Sigmoid colon (tissue), 6 donors: ENCODE measurements at regions not wholly inside any gene's neighbourhood (a gene's known extent, or its start where the extent isn't known, plus 50 kb on each side); places are given as distances from the start of the nearest gene placed in this dataset.
"Not testable (repeated sequence)": the region's sequence is repeated elsewhere in the genome, so short reads cannot be mapped to it uniquely, and the experiment has no call there.

Experiments
- DNase-seq: peaks from one replicate; pipeline ENCODE4 v3.0.0-alpha.2; 2019
- H3K27ac ChIP-seq, 4 donors: fragments of 200-600 bp; sonication (generic); one replicate each; pipeline ENCODE4 v1.5.1; 2016 to 2019; ENCODE audit warnings: mild to moderate bottlenecking in 1 of 4
- H3K27me3 ChIP-seq, 3 donors: fragments of 200-600 bp; sonication (generic); one replicate each; pipeline ENCODE4 v1.5.1; 2019; ENCODE audit warnings: mild to moderate bottlenecking in 1 of 3
- H3K36me3 ChIP-seq, 4 donors: fragments of 200-600 bp; sonication (generic); one replicate each; pipeline ENCODE4 v1.5.1; 2016 to 2019
- H3K4me1 ChIP-seq, 4 donors: fragments of 200-600 bp; sonication (generic); one replicate each; pipeline ENCODE4 v1.5.1; 2017 to 2019
- H3K4me3 ChIP-seq, 4 donors: fragments of 200-600 bp; sonication (generic); one replicate each; pipeline ENCODE4 v1.5.1; 2017 to 2019; ENCODE audit warnings: mild to moderate bottlenecking in 2 of 4, moderate library complexity in 1 of 4
- H3K9me3 ChIP-seq, 4 donors: fragments of 200-600 bp in 3 of 4; sonication (generic) in 3 of 4; one replicate each; pipeline versions ENCODE4 v1.5.1 to v1.6.1; 2013 to 2019
- EP300 ChIP-seq, 4 donors: sonication (generic); formaldehyde crosslinking; IDR thresholded peaks; one replicate each; pipeline ENCODE4 v1.6.1; 2017; ENCODE audit warnings: antibody characterized with exemption in 4 of 4
- POLR2A ChIP-seq, 2 donors: fragments of 450-650 bp; IDR thresholded peaks; one replicate each; pipeline ENCODE4 v1.6.1; 2016; ENCODE audit warnings: antibody characterized with exemption in 2 of 2, mild to moderate bottlenecking in 2 of 2, moderate library complexity in 2 of 2
- POLR2AphosphoS5 ChIP-seq, 4 donors: sonication (generic); formaldehyde crosslinking; IDR thresholded peaks; one replicate each; pipeline ENCODE4 v1.6.1; 2017; ENCODE audit warnings: antibody characterized with exemption in 4 of 4
- WGBS, 2 donors: extraction: QIAGEN DNeasy Blood & Tissue Kit; methylation state at CpG; one replicate each; pipeline ENCODE4 v1.1.7; 2013; 5-methylcytosine and 5-hydroxymethylcytosine counted together
- intact Hi-C: fragments of 100-400 bp; cut with DNase I; formaldehyde crosslinking; loops from one replicate; pipeline ENCODE4 v1.15.1; 2023
- TF ChIP-seq, protein P1 (sequence below), 4 experiments: fragments of 450-650 bp in 3 of 4; fragments of 200-600 bp in 1 of 4; IDR thresholded peaks; one replicate each; pipeline ENCODE4 v1.5.1; 2016 to 2019; ENCODE audit warnings: antibody characterized with exemption in 4 of 4, mild to moderate bottlenecking in 3 of 4, moderate library complexity in 2 of 4
- donor health status: healthy with polysubstance abuse.
- donor health status: healthy.

DNA sequence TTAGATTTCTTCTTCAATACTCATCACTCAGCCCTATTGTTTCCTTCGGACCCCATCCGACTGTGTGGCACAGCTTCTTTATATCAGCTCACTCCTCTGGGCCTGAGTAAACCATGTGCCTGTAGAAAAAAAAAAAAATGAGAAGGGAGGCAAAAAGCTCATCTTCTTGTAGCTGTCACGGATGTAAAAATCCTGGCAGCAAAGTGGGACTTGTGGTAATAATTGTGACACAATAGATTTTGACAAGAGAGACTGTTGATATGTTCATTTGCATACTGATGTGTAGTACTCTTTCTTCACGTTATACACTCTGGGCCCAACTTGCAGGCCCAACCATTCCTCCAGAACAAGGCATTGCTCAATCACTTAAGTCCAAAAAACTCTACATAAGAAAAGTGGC, 270.0 kb upstream of the SMIM21 start:
- DNase-seq, result no peak
- Histone ChIP-seq H3K9me3 (no peaks in the 10 kb centered on the region), H3K4me3 (no peak overlapping the region), H3K27ac (no peak overlapping the region), H3K4me1 (no peaks in the 10 kb centered on the region), H3K36me3 (no peaks in the 10 kb centered on the region), H3K27me3 (no peaks in the 10 kb centered on the region)
- no peak for TF ChIP-seq POLR2A (IDR thresholded peaks at IDR 0.05)
- TF ChIP-seq POLR2AphosphoS5 (IDR thresholded peaks at IDR 0.05), result no peak
- TF ChIP-seq, protein P1, sequence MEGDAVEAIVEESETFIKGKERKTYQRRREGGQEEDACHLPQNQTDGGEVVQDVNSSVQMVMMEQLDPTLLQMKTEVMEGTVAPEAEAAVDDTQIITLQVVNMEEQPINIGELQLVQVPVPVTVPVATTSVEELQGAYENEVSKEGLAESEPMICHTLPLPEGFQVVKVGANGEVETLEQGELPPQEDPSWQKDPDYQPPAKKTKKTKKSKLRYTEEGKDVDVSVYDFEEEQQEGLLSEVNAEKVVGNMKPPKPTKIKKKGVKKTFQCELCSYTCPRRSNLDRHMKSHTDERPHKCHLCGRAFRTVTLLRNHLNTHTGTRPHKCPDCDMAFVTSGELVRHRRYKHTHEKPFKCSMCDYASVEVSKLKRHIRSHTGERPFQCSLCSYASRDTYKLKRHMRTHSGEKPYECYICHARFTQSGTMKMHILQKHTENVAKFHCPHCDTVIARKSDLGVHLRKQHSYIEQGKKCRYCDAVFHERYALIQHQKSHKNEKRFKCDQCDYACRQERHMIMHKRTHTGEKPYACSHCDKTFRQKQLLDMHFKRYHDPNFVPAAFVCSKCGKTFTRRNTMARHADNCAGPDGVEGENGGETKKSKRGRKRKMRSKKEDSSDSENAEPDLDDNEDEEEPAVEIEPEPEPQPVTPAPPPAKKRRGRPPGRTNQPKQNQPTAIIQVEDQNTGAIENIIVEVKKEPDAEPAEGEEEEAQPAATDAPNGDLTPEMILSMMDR (IDR thresholded peaks at IDR 0.05), result no peak
- TF ChIP-seq EP300 (IDR thresholded peaks at IDR 0.05), result no peak
- 71% methylated on average over 4 of the region's 4 CpGs for whole genome bisulfite sequencing, 2 donors
- intact Hi-C loops, result no loop called here

DNA sequence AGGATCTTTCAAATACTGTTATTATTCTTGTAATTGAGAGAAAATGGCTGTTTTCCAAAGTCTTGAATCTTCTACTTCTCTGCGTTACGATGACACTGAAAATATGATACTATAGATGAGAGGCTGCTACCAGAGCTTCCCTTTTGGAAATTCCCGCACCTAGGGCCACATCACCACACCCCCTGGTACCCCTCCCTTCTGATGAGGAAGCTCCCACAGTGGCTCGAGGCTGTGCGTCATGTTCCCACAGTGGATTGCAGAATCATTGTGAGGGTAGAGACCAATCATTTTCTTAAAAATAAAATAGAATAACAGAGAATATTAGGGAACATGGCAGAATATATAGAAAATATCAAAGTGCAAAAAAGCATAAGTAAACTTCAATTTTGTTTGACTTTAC, 268.9 kb upstream of the SMIM21 start:
- TF ChIP-seq, protein P1 (IDR thresholded peaks at IDR 0.05), result no peak
- TF ChIP-seq EP300 (IDR thresholded peaks at IDR 0.05) (no peak), POLR2AphosphoS5 (IDR thresholded peaks at IDR 0.05) (no peak)
- intact Hi-C loops, result no loop called here

DNA sequence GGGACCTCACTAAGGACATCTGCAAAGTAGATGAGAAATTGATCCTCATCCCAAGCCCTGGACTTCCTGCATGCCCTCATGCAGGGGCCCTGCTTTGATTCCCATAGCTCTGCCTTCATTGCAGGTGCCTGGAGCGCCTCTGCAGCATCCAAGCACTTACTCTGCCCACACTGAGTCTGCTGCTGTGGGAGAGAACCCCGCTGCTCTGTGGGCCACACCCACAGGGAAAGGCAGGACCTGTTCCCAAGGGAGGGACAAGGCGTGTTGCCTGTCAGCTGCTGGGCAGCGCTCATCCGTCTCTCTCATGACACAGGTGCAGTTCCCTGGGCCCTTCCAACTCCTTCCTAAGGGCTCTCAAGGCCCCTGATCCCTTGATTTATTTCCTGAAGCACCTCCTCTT, 266.8 kb upstream of the SMIM21 start:
- Histone ChIP-seq H3K27ac (no peak overlapping the region), H3K4me3 (no peak overlapping the region), H3K4me1 (no peaks in the 10 kb centered on the region), H3K27me3 (no peaks in the 10 kb centered on the region), H3K9me3 (no peaks in the 10 kb centered on the region), H3K36me3 (no peaks in the 10 kb centered on the region)
- 32 to 67% methylated on average over 5 of the region's 5 CpGs for WGBS, 2 donors
- TF ChIP-seq POLR2A (IDR thresholded peaks at IDR 0.05) (no peak), POLR2AphosphoS5 (IDR thresholded peaks at IDR 0.05) (no peak), EP300 (IDR thresholded peaks at IDR 0.05) (no peak)
- TF ChIP-seq, protein P1 (IDR thresholded peaks at IDR 0.05), result no peak
- no peak for DNase-seq
- intact Hi-C loops, result no loop called here

More for the DNA sequence above, 268.9 kb upstream of the SMIM21 start:
- WGBS, 2 donors, result 83 to 84% methylated on average over 5 of the region's 5 CpGs
- Histone ChIP-seq H3K9me3 (no peaks in the 10 kb centered on the region), H3K4me3 (no peak overlapping the region), H3K4me1 (no peaks in the 10 kb centered on the region), H3K27me3 (no peaks in the 10 kb centered on the region), H3K27ac (no peak overlapping the region), H3K36me3 (no peaks in the 10 kb centered on the region)
- no peak for DNase-seq

GRCh38 chr18:75691483-75691882, 264.0 kb upstream of the SMIM21 start:
- no peaks in the 10 kb centered on the region for H3K36me3 ChIP-seq
- no peaks in the 10 kb centered on the region for H3K27me3 ChIP-seq
- no peak overlapping the region for H3K4me3 ChIP-seq
- H3K4me1 ChIP-seq, result peaks cover 0 to 23% (median 19%) of the 10 kb centered on the region in 4 donors
- intact Hi-C loops, result no loop called here
- 83% methylated on average over 8 of the region's 8 CpGs for WGBS, 2 donors
- DNase-seq, result no peak
- TF ChIP-seq, protein P1 (IDR thresholded peaks at IDR 0.05), result no peak
- H3K9me3 ChIP-seq, result no peaks in the 10 kb centered on the region
- no peak overlapping the region for H3K27ac ChIP-seq

- intact Hi-C loops, DNase-seq, H3K9me3 ChIP-seq, H3K4me3 ChIP-seq, H3K36me3 ChIP-seq, H3K27ac ChIP-seq, H3K27me3 ChIP-seq: not testable (repeated sequence)
- peaks cover 0 to 24% (median 20%) of the 10 kb centered on the region in 4 donors for H3K4me1 ChIP-seq
- WGBS, 2 donors, result 88 to 91% methylated on average over 3 of the region's 3 CpGs
Measured at GRCh38 chr18:75690283-75690682, 262.8 kb upstream of the SMIM21 start.
